ENCODE measurements at regions not wholly inside any gene's neighbourhood (a gene's known extent, or its start where the extent isn't known, plus 50 kb on each side); places are given as distances from the start of the nearest gene placed in this dataset.
"Not testable (repeated sequence)": the region's sequence is repeated elsewhere in the genome, so short reads cannot be mapped to it uniquely, and the experiment has no call there.

DNA sequence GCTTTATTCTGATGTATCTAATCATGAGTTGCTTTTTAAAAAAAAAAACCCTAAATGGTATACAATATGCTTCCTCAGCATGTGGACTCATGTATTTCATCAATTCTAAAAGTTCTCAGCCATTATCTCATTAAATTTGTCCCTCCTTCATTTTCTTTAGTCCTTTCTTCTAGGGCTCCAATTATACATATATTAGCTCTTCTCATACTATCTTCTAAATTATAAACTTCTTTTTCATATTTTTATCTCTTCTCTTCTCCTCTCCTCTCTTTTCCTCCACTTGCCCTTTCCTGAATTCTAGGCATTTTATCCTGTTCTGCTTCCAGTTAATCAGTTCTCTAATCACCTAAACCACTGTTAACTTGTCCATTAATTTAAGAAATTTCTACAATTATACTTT is 55.0 kb upstream of the IL33 start:
- no peak for DNase-seq

DNA sequence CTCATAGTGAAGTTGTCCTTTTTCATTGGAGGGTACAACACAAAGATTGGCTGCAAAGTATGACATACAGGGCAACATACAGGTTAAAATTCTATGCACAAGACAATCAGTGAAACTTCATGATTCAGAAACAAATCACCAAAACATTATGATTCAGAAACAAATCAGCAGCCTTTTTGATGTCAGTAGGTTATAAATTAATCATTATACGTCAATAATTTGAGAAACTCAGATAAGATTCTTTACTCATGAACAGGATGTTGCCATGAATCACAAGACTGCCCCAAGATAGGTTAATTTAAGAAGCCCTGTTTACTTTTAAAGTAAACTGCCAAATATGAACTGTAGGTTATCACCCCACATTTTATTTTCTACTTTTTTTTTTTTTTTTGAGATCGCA is 62.2 kb upstream of the IL33 start:
- no peak for DNase-seq

DNA sequence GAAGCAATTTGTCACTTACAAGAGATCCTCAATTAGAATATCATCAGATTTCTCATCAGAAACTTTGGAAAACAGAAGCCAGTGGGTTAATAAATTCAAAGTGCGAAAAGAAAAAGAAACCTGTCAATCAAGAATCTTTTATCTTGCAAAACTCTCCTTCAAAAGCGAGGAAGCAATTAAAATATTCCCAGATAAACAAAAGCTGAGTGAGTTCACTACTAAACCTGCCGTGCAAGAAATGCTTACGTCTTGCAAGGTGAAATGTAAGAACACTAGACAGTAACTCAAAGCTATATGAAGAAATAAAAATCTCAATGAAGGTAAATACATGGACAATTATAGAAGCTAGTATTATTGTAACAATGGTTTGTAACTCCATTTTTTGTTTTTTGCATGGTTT is 62.8 kb upstream of the IL33 start:
- no peak for DNase-seq

DNA sequence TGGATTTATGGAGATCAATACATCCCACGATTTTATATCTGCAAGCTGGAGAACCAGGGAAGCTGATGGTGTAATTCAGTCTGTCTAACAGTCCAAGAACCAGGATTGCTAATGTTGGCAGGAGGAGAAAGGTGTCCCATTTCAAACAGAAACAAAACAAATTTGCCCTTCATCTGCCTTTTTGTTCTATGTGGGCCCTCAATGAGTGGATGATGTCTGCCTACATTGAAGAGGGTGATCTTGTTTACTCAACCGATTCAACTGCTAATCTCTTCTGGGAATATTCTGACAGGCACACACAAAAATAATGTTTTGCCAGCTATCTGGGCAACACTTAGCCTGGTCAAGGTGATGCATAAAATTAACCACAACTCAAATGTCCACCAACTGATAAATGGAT is 65.1 kb upstream of the IL33 start:
- no peak for DNase-seq

DNA sequence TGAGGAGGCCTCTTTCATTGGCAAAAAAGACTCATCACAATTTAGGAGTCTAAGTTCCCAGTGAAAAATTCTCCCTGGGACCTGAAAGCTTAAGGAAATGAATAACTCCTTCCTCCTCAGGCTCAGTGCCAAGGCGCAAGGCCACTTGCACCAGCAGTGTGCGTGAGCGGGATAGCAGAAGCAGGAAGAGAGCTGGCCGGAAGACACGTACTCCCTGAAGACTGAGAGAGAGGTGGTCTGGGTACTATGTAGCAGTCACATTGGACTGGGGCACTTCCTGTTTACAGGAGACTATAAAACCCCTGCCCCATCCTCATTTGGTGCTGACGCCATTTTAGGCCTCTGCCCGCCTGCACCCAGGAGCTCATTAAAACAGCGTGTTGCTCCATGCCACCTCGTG is 66.3 kb upstream of the IL33 start:
- no peak for DNase-seq

DNA sequence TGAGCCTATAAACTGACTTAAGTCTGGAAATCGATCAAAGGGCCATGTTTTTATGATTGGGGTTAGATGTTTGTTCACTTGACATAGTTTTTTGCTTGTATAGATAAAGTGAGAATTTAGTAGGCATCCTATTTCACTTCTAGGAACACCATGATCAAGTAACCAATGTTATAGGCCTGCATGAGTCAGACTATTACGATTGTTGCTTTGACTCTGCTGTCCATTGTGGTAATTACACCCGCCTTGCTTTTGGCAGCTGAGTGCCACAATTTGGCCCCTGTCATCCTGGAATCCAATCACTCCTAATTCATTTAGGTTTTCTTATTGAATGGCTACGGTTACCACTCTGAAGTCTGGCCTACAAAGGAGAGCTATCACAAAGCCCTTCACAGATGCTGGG is 67.8 kb upstream of the IL33 start:
- DNase-seq: no peak

DNA sequence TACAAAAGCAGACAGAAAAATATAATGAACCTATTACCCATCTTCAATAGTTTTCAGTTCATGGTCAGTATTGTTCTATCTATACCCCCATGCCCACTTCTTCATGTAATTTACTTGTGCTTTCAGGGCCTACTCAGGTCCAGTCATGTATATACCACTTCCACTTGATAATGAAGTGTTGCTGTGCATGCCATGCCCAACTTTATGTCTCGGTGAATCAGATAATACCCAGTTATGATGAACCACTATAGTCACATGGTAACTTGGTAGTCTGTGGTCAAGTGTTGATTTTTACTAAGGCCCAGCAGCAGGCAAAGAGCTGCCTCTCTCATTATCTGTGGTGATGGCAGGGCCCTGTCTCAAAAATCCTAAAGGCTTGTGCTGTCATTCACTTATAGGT is 70.7 kb upstream of the IL33 start:
- DNase-seq: no peak

DNA sequence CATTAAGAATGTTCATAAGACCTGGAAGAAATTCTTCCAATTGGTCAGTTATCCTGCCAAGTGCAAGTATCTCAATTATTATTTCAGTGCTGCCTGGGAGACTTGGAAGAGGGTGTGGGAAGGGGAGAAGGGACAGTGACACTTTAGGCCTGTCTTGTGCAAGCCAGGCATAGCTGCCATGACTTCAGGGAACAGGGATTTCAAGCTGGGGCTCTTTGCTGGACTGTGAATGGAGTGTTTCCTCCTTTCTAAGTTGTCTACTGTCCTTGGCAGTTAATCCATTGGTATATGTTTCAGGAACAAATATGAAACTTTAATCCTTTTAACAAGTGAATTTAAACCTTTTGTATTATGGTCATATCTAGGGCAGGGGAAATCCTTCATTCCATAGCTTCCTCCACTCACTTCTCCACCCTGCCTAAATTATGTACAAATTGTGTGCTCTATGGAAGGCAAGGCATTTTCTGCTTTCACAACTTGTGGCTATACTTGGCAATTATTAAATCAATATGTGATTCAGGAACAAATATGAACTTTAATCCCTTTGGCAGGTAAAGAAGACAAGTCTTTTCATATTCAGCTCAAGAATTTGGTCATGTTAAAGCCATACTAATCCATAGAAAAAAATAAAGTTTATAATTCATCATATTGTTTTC is 72.7 kb upstream of the IL33 start:
- DNase-seq: no peak

DNA sequence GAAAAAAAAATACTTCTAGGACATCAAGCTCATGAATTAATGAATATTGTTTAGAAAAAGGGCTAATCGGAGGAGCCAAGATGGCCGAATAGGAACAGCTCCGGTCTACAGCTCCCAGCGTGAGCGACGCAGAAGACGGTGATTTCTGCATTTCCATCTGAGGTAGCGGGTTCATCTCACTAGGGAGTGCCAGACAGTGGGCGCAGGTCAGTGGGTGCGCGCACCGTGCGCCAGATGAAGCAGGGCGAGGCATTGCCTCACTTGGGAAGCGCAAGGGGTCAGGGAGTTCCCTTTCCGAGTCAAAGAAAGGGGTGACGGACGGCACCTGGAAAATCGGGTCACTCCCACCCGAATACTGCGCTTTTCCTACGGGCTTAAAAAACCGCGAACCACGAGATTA is 79.8 kb upstream of the IL33 start:
- DNase-seq: not testable (repeated sequence)

DNA sequence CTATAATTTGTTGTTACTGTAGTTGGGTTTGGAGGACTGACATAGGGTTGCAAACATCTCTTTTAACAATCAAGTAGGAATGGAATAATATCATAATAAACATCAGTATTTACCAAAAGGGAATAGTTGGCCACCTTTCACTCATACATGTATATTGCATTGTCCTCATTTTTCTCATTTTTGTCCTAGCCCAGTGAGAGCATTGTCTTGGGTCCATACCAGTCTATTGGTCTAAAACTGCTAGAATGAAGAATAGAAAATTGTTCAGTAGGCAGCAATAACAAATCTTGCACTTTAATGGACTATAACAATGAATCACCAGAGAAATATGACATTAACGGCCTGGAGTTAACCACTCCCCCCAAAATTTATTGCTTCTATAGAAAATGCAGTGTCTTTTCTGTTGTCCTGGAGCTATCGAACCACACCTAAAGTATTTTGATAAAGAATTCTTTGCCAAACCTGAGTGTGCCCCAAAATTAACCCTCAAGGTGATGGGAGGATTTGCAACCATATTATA is 80.9 kb upstream of the IL33 start:
- DNase-seq: no peak

DNA sequence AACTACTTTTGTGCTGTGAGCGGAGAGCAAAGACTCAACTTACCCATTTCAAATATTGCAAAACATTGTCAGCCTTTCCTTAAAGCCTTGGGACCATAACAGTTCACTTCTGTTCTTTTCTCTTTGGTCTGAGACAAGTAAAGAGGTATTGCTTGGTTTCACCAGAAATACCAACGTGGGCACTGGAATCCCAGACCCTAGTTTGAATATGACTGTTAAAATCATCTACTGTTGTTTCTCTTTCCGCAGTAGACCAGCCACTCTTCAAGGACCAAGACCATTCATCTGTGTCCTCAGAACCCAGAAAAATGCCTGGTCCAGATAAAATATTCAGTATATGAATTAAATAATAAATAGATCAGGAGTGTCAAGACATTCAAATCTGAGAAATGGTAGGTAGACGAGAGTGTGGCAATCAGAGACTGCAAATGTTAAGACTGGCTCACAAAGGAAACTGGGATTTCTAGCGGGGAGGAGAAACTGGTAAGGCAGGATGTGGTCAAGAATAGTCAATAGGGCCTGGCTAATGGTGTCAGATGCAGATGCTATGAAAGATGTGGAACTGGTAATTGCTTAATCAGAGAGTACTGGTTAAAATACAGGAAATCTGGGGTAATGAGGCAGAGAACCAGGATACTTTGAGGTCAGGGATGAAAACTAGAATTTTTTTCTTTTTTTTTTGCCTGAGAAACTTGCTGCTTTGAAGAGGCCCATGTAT is 82.1 kb upstream of the IL33 start:
- DNase-seq: no peak

DNA sequence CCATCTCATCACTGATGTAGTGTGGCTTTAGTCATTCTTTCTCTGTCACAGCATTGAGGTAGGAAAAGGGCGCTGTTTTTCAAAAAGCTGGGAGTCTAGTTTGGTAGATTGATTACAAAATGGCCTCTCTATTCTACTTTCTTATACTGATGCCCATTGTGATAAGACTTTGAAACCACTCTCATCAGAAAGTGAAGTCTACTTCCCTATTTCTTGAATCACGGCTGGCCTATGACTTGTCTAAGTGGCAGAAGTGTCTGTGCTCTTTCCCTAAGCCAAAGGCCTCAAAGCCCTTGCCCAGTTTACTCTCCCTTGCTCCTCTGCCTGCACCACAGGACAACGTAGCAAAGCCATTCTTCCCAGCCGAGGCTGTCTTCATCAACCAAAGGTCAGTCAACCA is 83.0 kb upstream of the IL33 start:
- DNase-seq: no peak

DNA sequence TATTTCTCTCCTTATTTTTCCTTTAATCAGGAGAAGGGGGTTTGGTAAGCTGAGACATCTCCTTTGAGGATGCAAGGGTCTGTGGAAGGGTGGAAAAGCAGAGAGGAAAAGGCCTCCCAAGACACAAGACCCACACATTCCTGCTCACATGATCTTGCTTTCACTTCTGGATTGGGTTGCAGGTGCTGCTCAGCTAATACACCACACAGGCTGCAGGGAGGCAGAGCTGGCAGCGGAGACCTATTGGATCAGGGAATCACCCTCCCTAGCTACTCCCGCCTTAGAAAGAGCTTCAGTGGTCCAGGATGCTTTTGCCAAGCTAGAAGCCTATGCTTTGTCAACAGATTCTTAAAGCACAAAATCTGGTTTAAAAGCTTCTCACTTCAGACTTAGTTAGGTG is 87.6 kb upstream of the IL33 start:
- DNase-seq: no peak

DNA sequence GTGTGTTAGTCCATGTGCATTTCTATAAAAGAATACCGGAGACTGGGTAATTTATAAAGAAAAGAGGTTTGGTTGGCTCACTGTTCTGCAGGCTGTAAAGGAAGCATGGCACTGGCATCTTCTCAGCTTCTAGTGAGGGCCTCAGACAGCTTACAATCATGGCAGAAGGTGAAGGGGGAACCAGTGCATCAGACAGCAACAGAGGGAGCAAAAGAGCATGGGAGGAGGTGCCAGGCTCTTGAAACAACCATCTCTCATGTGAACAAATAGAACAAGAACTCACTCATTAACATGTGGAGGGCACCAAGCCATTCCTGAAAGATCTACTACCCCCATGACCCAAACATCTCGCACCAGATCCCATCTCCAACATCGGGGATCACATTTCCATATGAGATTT is 89.2 kb upstream of the IL33 start:
- no peak for DNase-seq

DNA sequence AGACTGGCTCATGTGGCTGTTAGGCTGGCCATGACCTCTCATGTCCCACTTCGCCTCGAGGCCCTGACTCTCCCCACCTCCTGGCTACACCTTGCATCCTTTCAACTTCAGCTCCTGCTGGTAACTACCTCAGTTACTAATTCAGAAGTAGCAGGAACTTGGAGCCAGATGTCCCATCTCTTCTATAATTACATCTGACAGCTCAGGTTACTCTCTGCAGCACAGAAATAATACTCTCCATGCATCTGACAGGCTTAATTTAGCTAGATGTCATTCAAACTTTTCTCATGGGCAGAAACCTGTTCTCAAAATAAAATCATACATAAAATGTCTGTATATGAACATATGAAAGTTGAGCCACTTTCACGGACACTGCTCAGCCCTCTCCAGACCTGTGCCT is 92.2 kb upstream of the IL33 start:
- no peak for DNase-seq

DNA sequence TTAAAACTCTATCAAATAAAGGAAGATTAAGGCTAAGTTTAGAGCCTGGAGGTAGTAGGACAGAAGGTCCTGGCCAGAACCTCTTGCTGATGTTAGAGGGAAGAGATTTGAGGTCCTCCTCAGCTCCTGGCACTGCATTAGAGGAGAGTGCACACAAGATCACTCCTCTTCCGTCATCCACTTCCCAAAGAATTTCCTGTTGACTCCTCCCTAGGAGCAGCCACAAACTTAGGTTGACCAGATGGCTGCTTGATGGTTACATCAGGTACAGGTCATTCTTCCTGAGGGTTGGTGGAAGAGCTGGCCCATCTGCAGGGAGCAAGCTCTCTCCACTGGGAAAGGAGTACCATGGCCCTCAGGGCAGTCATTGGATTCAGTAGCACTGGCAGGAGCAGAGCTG is 93.9 kb upstream of the IL33 start:
- no peak for DNase-seq

DNA sequence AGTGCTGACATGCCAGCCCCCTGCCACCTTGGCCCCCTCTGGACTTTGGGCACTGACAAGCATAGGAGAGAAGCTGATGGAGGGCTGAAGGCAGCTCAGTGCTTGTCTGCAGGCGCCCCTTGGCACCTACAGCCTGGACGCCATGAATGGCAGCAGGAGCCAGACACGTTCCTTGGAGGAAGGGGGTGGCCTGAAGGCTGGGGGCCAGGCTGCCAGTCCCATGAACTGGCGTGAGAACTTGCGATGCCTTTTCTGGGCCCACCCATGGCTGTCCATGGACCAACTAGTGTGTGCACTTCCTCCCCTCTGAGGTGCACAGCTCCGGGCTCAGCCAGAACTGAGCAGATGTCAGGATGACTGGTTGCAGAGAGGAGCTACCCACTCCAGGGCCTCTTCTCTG is 99.0 kb upstream of the RANBP6 start:
- DNase-seq: no peak

DNA sequence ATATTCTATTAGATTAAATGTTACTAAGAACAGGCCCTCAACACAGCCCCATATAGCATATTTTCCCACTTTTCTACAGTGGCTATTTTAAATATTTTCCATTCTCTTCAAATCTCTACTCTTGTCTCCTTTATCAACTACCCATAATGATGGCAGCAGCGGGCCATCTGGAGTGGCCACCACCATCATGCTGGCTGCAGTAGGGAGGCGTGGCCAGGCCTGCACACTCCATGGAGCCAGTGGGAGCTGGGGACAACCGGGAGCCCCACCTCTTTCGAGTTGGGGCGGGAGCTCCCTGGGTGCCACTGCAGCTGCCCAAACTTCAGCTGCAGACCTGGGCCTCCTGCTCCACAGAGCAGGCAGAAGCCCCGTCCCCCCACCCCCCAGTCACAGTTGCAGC is 98.4 kb upstream of the RANBP6 start:
- no peak for DNase-seq

DNA sequence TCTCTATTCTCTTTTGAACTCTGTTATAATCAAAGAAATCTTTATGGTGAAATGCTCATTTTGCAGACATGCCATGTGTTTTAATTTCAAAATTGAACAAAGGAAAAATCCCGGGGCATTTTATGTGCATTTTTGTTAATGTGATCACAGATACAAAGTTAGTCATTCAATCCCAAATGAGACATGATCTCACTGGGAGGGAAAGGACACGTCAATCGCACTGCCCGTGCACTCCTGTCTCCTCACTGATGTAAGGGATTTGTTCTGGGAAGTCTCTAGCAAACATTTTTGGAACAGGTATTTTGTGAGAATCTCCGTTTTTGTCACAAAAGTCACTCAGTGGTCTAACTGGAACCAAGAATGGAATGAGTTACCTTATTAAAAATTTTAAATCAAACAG is 97.9 kb upstream of the RANBP6 start:
- no peak for DNase-seq

DNA sequence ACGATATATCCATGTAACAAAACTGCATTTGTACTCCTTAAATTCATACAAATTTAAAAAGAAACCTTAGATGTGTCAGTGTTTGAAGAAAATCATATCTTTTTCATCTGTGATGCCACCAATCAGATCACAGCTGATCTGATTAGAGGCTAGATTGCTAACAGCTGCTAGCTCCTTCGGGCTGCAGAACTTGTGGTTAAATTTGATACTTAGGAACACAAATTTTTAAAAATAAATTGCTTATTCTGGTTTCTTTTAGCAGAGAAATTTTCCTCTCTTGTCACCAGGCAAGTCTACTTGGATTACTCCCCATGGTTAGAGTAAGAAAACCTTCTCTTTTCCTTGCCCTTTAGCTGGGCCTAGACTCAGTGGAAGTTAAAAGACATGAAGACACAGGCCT is 94.6 kb upstream of the RANBP6 start:
- no peak for DNase-seq

DNA sequence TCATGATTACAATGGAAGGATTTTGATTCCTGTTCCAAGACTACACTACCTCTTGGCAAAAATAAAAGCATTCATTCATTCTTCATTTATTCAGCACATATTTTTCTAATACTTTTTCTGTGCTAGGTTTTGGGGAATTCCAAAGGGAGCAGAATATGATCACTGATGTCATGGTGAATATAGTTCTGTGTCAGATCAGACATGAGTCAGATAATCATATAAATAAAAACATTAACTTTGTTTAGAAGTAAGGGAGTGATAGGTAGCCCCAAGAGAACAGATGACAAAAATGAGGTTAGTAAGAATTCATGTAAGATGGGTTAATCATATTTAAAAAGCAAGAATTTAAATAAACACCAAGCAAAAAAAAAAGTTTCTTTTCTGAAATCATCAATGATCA is 94.1 kb upstream of the RANBP6 start:
- no peak for DNase-seq

DNA sequence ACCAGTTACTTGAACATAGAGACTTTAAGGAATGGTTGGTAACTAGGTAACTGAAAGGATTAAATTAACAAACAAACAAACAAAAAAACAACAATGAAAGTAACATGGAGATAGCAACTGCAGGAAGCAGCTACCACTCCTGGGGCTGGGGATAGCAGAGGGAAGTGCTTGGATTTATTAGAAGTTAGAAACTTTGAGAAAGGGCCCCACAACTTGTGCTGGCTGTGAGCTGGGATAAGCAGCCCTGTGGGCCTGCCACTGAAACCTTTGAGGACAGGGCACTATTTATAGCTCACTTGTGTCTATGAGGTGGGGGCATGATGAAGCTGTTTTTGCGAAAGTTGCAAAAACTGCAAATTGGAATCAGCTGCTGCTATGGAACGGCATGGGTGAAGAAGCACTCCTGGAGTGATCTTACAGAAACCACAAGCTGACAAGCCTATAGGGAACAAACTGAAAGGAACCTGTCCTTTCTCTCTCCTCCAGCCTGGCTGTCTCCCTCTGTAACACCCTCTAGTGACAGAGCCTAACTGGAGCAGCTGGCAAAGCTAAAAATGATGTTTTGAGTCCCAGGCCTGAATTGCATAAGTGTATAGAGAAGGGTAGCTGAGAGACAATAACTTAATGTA is 91.4 kb upstream of the RANBP6 start:
- DNase-seq: peak; percentile 29

DNA sequence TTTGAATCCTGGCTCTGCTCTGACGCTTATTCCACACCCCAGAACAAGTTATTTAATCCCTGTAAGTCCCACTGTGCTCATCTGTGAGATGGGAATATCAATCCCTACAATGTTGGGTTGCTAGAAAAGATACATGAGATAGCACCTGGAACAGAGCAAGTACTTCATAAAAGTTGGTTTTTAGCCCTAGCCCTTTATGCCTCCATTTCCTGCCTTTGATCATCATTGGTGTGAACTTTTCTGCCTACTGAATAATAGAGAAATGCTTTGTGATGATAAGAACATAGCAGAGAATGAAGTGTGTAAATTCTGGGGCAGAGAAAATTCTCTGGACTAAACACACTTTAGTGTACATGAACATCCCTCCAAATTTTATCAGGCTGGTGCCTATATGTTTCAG is 90.3 kb upstream of the RANBP6 start:
- DNase-seq: no peak

DNA sequence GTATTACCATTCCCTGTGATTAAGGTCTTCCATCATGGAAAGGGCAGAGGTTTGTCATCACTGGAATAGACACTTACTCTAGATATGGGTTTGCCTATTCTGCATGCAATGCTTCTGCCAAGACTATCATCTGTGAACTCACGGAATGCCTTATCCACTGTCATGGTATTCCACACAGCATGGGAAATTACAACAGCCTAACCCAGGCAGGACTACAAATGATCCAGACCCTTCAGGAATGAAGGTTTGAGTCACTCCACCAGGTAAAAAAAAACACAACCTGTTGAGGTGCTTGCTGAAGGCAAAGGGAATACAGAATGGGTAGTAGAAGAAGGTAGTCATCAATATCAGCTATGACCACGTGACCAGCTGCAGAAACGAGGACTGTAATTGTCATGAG is 89.0 kb upstream of the RANBP6 start:
- not testable (repeated sequence) for DNase-seq
